GM19372 (cell line): ENCODE measurements at regions not wholly inside any gene's neighbourhood (a gene's known extent, or its start where the extent isn't known, plus 50 kb on each side); places are given as distances from the start of the nearest gene placed in this dataset.

ENCODE experiments used
- ATAC-seq: cut with Tn5 transposase; IDR thresholded peaks from one replicate; pipeline ENCODE4 v1.9.1; 2021; ENCODE audit warnings: mild to moderate bottlenecking, low read depth, moderate library complexity; ENCODE audit not compliant: unreplicated experiment

DNA sequence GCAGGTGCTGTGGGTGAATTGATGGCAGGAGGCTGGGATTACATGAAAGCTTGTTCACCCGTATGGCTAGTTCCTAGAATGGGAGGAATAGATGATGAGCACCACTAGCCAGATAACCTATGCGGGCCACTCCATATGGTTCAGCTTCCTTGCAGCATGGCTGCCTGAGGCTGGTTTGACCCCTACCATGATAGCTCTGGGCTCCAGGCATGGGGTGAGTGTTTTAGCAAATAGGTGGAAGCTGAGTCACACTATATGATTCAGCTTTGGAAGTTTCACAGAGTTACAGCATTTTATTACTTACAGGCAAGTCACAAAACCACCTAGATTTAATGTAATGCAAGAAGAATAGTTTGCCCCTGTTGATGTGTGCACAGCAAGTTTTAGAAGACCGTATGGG is 603.2 kb downstream of the STIM2 start:
- ATAC-seq, result no peak

DNA sequence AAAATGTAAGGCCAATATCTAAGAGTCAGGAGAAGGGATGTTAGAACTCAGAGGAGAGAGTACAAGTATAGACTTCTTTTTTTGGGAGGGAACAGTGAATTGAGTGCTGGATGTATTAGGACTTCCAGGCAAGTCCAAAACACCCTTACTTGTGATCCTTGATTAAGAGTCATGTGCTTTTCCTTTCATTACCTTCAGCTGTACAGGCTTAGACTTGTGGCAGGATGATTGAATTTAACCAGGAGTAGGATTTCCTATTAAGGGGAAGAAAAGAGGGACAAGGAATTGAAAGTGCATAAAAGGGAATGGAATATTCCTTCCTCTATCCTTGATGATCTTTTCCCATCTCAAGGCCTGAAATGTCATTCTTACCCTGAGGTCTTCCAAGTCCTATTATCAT is 606.7 kb downstream of the STIM2 start:
- no peak for ATAC-seq

DNA sequence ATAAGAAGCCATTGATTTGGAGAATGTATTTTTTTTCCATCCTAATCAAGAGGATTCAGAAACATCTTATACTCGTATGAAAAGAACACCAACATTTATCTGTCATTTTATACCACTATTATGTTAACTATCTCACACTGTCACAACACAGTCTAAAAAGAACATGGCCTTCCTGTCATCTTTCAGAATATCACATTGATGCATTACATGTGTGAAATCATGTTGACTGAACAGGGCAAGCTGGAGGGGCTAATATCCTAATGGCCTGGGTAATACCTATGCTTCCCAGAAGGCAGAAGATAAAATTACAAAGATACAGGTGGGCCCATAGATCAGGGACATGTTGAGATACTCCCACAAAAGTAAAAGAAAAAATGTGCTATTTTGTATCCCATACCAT is 611.7 kb downstream of the STIM2 start:
- ATAC-seq, result no peak

DNA sequence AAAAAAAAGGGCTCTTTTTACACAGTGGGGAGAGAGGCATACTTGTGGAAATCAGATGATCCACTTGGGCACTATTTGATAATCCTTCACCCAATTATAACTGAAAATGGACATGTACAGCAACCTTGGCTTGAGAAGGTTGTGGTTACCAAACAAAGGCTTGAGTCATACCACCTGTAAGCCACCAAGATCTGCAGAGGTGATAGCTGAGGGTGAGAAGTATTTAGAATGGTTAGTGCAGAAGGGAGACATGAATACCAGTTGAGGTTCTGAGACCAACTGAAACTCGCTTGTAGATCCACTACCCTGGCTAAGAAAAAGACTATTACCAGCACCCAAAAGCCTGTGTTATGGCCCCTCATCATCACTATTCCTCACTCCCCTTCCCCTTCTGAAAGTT is 614.0 kb downstream of the STIM2 start:
- ATAC-seq, result no peak

DNA sequence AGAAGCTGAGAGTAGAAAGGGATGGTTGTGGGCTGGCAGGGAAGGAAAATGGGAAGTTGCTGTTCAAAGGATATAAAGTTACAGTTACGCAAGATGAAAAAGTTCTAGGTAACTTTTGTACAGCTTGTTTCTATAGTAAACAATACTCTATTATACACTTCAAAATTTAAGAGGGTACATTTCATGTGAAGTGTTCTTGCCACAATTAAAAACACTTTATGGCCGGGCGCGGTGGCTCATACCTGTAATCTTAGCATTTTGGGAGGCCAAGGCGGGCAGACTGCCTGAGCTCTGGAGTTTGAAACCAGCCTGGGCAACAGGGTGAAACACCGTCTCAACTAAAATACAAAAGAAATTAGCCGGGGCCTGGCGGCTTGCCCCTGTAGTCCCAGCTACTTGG is 623.6 kb downstream of the STIM2 start:
- ATAC-seq, result no peak

DNA sequence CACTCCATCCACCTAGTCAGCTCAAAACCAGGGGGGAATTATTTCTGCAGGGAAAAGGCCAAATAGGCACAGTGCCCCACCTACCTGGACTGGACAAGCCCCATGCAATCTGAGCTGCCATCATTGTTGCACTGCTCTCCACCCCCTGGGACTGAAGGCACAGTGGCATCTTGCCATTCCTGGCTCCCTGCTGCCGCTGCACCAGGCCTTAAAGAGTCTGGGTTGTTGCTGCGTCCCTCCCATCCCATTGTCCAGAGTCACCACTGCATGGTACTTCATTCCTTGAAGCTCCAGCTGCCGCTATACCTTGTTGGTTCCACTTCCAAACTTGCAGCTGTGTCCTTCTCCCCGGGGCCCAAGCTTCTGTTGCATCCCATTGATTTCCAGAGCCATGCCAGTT is 629.7 kb downstream of the STIM2 start:
- ATAC-seq, result no peak

DNA sequence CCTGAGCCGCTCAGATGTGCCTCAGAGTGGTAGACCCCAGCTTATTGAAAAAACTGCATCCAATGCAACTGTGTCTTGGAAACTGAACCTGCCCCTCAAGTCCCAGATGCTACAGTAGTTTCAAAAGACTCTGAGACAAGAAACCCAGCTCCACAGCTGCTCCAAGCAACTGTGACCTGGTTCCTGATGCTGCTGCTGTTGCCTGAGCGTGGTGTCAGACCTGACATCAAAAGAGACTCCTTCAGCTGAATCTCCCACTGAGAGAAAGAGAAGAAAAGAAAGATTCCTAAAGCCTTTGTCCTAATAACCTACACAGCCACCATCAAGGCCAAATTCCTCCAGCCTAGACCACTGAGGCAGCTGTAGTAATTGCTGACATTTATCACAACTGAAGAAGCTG is 630.1 kb downstream of the STIM2 start:
- ATAC-seq, result no peak

DNA sequence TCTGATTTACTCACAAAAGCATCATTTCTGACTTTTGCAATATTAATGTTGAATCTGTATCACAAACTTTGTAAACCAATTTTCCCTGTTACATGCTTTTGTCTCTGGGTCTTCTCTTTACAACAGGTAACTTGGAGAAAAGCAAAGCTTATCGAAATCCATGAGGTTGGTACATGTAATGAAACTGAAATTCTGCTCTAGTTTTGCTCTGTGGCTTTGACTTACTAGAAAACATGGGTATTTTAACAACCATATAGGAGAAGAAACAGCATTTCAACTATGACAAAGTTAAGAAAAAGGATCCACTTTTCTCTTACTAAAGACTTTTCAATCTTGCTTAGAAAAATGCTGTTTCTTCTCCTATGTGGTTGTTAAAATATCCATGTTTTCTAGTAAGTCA is 645.8 kb downstream of the STIM2 start:
- ATAC-seq, result no peak

DNA sequence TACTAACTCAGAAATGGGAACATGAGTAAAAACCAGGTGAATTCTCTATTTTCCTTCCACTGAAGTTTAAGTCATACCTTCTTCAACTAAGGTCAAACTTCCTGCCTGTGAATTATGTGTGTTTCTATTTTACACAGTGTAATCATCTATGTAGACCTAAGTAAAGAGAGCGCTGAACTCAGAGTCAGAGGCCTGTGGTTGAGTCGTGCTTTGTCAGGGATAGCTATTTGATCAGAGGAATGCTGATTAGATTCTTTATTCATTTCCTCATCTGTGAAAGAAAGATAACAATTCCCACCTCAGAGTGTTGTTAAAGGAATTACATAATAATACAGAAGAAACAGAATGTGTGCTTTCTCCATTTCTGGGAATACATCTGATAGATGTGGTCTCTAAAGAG is 654.1 kb downstream of the STIM2 start:
- ATAC-seq, result no peak

DNA sequence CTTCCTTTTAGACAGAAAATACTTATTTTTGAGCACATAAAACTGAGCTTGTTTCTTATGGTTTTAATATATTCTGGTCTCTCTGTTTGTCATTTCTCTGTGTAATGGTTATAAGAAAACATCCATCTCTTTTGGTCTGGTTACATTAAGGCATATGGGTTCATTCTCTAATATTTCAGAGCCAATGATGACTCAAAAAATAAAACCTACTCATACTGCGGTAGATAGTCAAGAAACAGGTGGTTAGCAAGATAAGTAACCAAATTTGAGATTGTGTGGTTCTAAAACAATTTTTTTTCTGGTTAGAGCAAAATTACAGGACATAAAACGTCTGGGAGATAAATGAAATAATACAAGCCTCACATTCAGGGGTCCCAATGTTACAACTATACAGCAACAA is 654.5 kb downstream of the STIM2 start:
- no peak for ATAC-seq

DNA sequence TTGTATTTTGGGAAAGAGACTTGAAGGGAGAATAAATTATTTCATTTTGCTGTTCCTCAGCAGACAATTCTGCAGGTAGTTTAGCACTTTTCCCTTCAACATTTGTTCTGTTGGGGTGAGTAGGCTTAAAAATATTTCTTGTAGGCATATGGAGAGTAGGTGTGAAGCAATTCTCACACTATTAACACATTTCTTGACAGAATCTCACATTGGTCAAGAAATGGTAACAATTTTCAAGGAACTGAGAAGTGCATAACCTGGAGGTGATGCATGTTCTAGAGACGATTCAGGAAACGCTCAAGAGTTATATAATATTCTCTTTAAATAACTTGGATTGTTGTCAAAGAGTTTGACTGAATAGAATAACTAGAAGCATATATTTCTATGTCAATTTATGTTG is 658.2 kb downstream of the STIM2 start:
- ATAC-seq, result no peak

DNA sequence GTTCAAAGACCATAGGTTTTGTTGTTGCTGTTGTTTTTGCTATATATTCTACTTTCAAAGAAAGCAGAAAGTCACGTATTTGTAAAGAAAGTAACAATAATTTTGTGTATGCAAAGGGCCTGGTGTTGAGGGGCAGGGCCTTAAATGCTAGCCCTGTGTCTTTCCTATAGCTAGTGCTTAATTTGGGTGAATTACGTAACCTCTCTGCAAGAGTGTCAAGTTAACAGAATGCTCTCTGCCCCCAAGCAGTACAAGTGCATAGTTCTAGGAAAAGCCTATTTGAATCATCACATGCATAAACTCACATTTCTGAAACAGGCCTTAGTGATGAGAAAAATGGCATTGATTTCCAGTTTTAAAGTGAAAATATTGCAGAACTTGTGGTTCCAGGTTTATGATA is 663.6 kb downstream of the STIM2 start:
- ATAC-seq, result no peak

DNA sequence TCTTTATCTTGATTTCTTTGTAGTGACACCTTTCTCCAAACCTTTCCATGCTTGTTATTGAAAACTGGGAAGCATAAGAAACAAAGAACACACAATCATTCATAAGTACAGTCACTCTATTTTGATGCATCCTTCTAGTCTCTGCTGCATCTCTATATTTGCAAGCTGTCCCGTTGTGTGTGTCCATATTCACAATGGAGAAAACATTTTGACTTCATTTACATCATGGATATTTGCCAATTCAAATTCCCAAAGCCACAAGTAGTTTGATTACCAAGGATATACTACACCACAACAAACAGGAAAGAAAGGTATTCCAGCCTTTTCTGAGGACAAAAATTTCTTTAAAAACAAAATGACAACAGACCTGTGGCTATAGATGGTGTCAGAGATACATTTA is 673.8 kb downstream of the STIM2 start:
- ATAC-seq, result no peak

DNA sequence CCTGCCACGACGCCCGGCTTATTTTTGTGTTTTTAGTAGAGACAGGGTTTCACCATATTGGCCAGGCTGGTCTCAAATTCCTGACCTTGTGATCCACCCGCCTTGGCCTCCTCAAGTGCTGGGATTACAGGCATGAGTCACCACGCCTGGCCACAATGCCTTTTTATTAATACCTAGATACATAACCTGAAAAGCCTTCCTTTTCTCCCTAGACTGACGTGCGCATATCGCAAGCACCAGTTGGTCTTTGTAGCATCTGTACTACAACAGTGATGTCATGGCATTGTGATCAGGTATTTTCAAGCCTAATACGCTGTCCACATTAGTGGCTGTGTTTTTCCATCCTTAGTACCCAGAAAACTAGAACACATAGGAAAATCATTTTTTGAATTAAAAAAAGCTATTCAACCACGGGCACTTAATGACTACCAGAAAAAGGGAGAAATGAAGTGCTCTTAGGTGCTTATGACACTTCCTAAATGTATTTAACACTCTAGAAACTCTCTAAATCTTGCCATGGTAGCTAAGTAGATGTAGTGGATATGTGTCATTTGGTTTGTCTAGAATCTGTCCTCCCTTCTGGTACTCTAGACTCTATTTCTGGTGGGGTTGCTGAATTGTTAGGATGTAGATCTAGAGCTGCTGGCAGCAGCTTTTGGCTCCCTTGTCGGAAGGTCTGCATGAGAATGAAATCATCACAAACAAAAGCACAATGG is 707.8 kb downstream of the STIM2 start:
- no peak for ATAC-seq

DNA sequence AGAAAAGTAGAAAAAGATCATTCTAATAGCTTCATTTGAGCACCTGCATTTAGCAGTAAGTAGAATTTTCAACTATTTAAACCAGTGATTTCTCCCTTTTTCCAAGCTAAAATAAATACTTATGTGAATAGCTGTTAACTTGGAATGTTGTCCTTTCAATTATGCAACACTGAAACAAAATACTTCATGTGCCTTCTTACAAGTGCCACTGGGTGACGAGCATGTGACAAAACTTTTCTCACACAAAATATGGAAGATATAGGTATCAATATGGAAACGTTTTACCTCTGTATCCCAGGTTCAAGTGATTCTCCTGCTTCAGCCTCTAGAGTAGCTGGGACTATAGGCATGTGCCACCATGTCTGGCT is 708.3 kb downstream of the STIM2 start:
- no peak for ATAC-seq

DNA sequence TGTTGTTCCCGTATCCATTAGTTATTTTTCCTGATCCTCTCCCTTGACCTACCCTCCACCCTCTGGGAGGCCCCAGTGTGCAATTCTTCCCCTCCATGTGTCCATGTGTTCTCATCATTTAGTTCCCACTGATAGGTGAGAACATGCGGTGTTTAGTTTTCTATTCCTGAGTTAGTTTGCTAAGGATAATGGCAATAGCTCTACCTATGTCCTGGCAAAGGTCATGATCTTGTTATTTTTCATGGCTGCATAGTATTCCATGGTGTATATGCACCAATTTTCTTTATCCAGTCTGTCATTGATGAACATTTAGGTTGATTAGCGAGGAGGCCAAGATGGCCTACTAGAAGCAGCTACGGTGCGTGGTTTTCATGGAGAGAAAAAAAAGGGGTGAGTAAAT is 714.1 kb downstream of the STIM2 start:
- ATAC-seq, result no peak

DNA sequence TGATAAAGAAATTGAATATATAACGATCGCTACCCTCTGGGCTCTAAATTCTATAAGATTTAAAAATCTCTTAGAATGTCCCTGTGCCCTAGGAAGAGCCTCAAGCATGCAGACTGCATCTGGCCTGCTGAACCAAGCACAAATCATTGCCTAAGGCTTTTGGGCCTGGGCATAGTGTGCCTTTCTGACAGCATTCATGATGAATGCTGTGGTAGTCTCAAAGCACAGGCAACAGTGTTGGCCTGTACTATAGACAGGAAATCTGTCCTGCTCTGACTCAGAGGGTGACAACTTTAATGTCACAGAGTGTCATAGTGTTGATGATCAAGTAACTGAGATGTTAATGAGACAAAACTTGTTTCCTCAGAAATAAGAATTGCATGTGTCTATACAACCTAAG is 717.3 kb downstream of the STIM2 start:
- no peak for ATAC-seq

DNA sequence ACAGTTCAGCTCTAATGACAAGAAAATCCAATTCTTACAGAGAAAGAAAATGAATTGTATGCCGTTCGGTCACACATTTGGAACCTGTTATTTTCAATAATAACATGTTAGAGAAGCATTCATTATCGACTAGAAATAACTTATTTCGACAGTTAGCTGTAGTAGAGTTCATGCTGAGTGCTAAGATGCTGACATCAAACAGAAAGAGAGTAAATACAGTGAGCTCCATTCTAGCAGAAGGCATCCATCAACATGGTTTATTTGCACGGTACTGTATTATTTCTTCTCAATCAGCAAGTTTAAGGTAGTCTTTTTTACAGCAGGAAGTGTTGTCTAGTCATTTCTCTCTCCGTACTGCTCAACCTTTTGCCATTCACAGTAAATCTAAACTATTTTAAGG is 732.1 kb downstream of the STIM2 start:
- ATAC-seq, result no peak

DNA sequence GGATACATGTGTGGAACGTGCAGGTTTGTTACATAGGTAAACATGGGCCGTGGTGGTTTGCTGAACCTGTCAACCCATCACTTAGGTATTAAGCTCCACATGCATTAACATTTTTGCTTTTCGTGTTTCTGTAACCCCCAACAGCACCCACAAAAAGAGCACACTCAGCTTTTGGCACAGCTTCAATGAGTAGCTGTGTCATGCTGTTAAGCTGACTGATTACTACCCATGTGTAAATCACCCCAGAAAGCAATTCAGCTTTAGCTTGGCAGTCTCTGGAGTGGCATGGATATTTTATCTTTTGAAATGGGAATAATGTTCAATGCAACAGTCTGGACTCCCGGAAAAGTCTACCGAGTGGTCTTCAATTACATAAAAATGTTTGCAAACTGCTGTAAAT is 734.3 kb downstream of the STIM2 start:
- ATAC-seq, result no peak

DNA sequence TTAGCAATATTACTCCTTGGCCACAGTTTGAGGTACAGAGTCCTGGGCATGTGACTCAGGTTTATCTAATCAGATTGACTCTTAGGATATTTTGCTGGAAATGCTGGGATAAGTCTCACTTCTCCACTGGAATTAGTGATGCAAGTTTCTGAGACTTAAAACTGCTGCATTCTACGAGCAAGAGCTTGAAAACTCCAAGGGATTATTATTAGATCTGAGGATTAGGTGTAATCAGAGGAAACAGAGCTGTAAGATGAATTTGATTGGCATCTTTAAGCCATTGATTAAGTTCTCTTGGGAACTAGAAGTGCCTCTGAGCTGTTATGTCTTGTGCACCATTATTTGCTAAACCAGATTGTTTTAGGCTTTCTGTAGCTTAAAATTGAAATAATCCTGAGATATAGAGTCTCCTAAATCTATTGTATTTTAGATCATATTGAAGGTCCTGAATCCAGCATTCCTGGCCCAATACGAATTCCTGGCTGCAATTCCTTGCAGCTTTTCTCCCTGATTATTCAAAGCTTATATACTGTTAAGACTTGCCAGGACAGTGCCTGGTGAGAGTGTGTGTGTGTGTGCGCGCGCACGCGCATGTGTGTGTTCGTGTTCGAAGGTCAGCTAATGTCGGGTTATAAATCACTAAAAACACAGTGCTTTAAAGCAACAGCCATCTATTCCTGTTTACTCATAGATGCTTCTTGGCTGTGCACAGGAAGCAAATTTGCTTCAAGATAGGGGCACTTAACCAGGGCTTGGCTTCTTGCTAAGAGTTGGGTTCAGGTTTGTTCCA is 735.1 kb downstream of the STIM2 start:
- no peak for ATAC-seq

DNA sequence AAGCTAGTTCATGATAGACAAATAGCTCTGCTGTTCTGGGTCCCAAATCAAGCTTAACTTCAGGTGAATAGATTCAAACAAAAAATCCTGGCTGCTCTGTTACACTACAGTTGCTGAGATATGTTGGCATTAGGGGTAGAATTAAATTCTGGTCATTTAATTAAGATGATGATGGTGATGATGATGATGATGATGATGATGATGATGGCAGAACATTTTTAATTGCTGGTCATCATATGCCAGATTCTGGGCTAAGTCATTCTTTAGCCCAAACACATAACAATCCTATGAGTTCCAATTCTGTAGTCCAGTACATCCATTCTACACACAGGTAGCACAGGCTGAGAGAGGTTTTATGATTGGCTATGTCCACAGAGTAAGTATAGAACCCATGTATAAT is 741.5 kb downstream of the STIM2 start:
- no peak for ATAC-seq

DNA sequence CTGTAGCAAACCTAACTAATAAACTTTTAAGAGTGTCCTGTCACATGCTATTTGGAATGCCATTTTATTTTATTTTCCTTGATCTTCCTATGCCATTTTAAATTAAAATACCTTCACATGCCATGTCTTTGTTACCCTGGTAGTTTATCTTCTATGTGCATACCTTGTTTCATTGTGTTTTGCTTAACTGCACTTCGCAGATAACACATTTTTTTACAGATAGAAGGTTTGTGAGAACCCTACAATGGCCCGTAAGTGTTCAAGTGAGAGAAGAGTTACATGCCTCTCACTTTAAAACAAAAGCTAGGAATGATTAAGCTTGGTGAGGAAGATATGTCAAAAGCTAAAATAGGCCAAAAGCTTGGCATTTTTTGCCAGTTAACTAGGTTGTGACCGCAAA is 744.1 kb downstream of the STIM2 start:
- ATAC-seq, result no peak
